CD14-positive monocyte (primary cell): ENCODE measurements at regions not wholly inside any gene's neighbourhood (a gene's known extent, or its start where the extent isn't known, plus 50 kb on each side); places are given as distances from the start of the nearest gene placed in this dataset.

Experiments used
- DNase-seq, 3 donors: peaks; one replicate each; pipeline ENCODE4 v3.0.0-alpha.2; 2011 to 2022
- H2AFZ ChIP-seq: 2 replicates; pipeline ENCODE4 v1.6.0; 2012; ENCODE audit warnings: mild to moderate bottlenecking, low read depth, low read length, inconsistent platforms; ENCODE audit not compliant: insufficient read depth, poor library complexity, severe bottlenecking
- H3K27ac ChIP-seq, 2 donors: 1 replicate in 1 of 2; 2 replicates in 1 of 2; pipeline ENCODE4 v1.5.1; 2012 to 2013; ENCODE audit warnings: low read length in 2 of 2, control low read depth in 1 of 2, inconsistent platforms in 1 of 2, low read depth in 1 of 2, mild to moderate bottlenecking in 1 of 2
- H3K27me3 ChIP-seq, 2 donors: one replicate each; pipeline versions ENCODE4 v1.6.0 to v1.6.1; 2011 to 2013; ENCODE audit warnings: low read length in 2 of 2; ENCODE audit not compliant: control insufficient read depth in 2 of 2, insufficient read depth in 2 of 2
- H3K36me3 ChIP-seq, 2 donors: replicated peaks in 1 of 2; 1 replicate in 1 of 2; 2 replicates in 1 of 2; pipeline versions ENCODE4 v1.5.1 to v1.6.1; 2012 to 2013; ENCODE audit warnings: low read length in 2 of 2, control low read depth in 1 of 2, inconsistent platforms in 1 of 2, mild to moderate bottlenecking in 1 of 2; ENCODE audit not compliant: insufficient read depth in 2 of 2, control insufficient read depth in 1 of 2
- H3K4me1 ChIP-seq, 2 donors: 1 replicate in 1 of 2; 2 replicates in 1 of 2; pipeline versions ENCODE4 v1.5.1 to v1.6.1; 2012 to 2013; ENCODE audit warnings: low read length in 2 of 2, control low read depth in 1 of 2, inconsistent platforms in 1 of 2, mild to moderate bottlenecking in 1 of 2, moderate library complexity in 1 of 2; ENCODE audit not compliant: insufficient read depth in 2 of 2, control insufficient read depth in 1 of 2
- H3K4me2 ChIP-seq: replicated peaks from 2 replicates; pipeline ENCODE3; 2012; ENCODE audit warnings: low read length, moderate library complexity, mild to moderate bottlenecking; ENCODE audit not compliant: poor library complexity, severe bottlenecking; ENCODE audit errors: extremely low read depth
- H3K4me3 ChIP-seq, 3 experiments: fragments of 200-600 bp in 1 of 3; sonication (generic) in 1 of 3; replicated peaks in 1 of 3; 1 replicate in 2 of 3; 2 replicates in 1 of 3; pipeline ENCODE4 v1.5.1; 2011 to 2013; ENCODE audit warnings: low read length in 3 of 3, mild to moderate bottlenecking in 3 of 3, control low read depth in 2 of 3, low read depth in 2 of 3, inconsistent platforms in 1 of 3, moderate library complexity in 1 of 3
- H3K79me2 ChIP-seq: 2 replicates; pipeline ENCODE4 v1.6.0; 2012; ENCODE audit warnings: mild to moderate bottlenecking, control low read depth, inconsistent platforms, low read length, moderate library complexity; ENCODE audit not compliant: insufficient read depth
- H3K9ac ChIP-seq: 2 replicates; pipeline ENCODE4 v1.6.0; 2017; ENCODE audit warnings: low read length, mild to moderate bottlenecking; ENCODE audit not compliant: insufficient read depth, poor library complexity, severe bottlenecking
- H3K9me3 ChIP-seq, 2 donors: replicated peaks in 1 of 2; 1 replicate in 1 of 2; 2 replicates in 1 of 2; pipeline versions ENCODE4 v1.5.1 to v1.6.1; 2012 to 2013; ENCODE audit warnings: low read length in 2 of 2, control low read depth in 1 of 2; ENCODE audit not compliant: control insufficient read depth in 1 of 2, insufficient read depth in 1 of 2
- H4K20me1 ChIP-seq: 2 replicates; pipeline ENCODE4 v1.6.0; 2012; ENCODE audit warnings: mild to moderate bottlenecking, low read length, control low read depth, moderate library complexity; ENCODE audit not compliant: insufficient read depth
- H3K27ac Mint-ChIP-seq, 7 donors: one replicate each; pipeline ENCODE4 v1.8.0; 2020; ENCODE audit warnings: mild to moderate bottlenecking in 7 of 7, mixed read lengths in 7 of 7, moderate library complexity in 6 of 7, inconsistent platforms in 2 of 7
- H3K27me3 Mint-ChIP-seq, 3 donors: one replicate each; pipeline ENCODE4 v1.8.0; 2021 to 2022; ENCODE audit warnings: low read depth in 3 of 3, mild to moderate bottlenecking in 3 of 3, mixed read lengths in 3 of 3, moderate library complexity in 3 of 3, inconsistent platforms in 1 of 3
- H3K36me3 Mint-ChIP-seq, 2 donors: one replicate each; pipeline ENCODE4 v1.8.0; 2020; ENCODE audit warnings: mixed read lengths in 2 of 2, inconsistent platforms in 1 of 2, mild to moderate bottlenecking in 1 of 2
- H3K4me1 Mint-ChIP-seq: one replicate; pipeline ENCODE4 v1.8.0; 2020; ENCODE audit warnings: mild to moderate bottlenecking, mixed read lengths
- H3K4me3 Mint-ChIP-seq, 2 donors: one replicate each; pipeline ENCODE4 v1.8.0; 2020; ENCODE audit warnings: mild to moderate bottlenecking in 2 of 2, mixed read lengths in 2 of 2, moderate library complexity in 1 of 2
- H3K9me3 Mint-ChIP-seq, 7 donors: one replicate each; pipeline ENCODE4 v1.8.0; 2020 to 2022; ENCODE audit warnings: mixed read lengths in 7 of 7, mild to moderate bottlenecking in 6 of 7, moderate library complexity in 6 of 7, inconsistent platforms in 2 of 7
- WGBS: methylation state at CpG from one replicate; pipeline ENCODE4 v1.1.5; 2013; ENCODE audit warnings: missing lambda C conversion rate; ENCODE audit not compliant: insufficient coverage; 5-methylcytosine and 5-hydroxymethylcytosine counted together
- intact Hi-C, 2 donors: fragments of 100-400 bp; cut with micrococcal nuclease; formaldehyde crosslinking; loops; one replicate each; pipeline versions ENCODE4 v1.15.0 to v1.15.1; 2023
- TF ChIP-seq, protein P1 (sequence below): fragments of 200-600 bp; IDR thresholded peaks from one replicate; pipeline ENCODE4 v1.8.0; 2022; ENCODE audit warnings: antibody characterized with exemption, mild to moderate bottlenecking

DNA sequence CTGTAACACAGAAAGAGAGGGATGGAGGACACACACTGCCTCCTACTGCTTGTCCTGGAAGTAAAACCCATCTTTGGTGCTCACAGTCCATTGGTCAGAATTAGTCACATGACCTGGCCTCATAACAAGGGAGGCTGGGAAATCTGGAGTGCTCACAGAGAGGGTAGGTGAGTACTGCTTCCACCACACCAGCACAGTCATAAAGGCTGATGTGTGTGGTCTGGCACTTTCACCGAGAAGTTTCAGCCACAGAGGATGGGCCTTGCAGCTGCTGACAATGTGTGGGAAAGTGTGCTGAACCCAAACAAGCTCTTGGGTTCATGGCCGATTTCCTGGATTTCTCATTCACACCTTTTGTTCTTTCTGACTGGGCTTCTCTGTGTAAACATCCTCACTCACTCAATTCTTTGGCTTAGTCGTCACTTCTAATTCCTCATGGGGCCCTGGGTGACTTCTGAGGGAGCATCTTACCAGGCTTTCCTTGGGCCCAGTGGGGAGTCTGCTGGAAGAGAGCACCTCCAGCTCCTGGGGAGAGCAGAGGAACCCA is 100.7 kb downstream of the ASB7 start:
- 86% methylated on average over 2 of the region's 3 CpGs for WGBS
- no peak overlapping the region for H3K27ac Mint-ChIP-seq
- intact Hi-C loops, result no loop called here

DNA sequence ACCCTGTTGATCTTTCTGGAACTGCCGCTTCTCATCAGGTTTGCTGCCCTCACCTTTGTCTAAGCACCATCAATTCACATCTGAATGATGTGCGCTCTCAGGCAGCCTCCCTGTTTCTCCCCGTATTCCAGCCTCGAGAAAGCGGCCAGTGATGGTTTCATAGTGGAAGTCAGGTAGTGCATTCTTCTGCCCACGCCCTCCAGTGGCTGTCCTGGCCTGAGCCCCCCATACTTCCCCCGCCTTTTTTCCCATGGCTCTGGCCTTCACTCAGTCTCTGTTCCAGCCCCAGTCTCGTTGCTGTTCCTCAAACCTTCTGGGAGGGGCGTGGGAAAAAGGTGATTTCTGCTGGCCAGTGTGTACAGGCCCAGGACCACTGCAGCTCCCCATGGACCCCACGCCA is 101.3 kb downstream of the ASB7 start:
- intact Hi-C loops, result no loop called here
- peaks cover 2 to 15% (median 8%) of the 10 kb centered on the region in 7 donors for H3K9me3 Mint-ChIP-seq
- Histone ChIP-seq H3K36me3 (no peaks in the 10 kb centered on the region), H3K9me3 (peaks cover 4 to 5% of the 10 kb centered on the region in 2 donors), H3K4me3 (no peak overlapping the region), H3K27me3 (peaks cover 3% of the 10 kb centered on the region in 2 donors), H3K4me1 (no peaks in the 10 kb centered on the region), H3K79me2 (no peaks in the 10 kb centered on the region), H3K9ac (no peak overlapping the region), H3K27ac (no peak overlapping the region), H4K20me1 (no peaks in the 10 kb centered on the region), H2AFZ (no peak overlapping the region), H3K4me2 (no peak overlapping the region)
- 90% methylated on average over 2 of the region's 10 CpGs for WGBS
- TF ChIP-seq, protein P1, sequence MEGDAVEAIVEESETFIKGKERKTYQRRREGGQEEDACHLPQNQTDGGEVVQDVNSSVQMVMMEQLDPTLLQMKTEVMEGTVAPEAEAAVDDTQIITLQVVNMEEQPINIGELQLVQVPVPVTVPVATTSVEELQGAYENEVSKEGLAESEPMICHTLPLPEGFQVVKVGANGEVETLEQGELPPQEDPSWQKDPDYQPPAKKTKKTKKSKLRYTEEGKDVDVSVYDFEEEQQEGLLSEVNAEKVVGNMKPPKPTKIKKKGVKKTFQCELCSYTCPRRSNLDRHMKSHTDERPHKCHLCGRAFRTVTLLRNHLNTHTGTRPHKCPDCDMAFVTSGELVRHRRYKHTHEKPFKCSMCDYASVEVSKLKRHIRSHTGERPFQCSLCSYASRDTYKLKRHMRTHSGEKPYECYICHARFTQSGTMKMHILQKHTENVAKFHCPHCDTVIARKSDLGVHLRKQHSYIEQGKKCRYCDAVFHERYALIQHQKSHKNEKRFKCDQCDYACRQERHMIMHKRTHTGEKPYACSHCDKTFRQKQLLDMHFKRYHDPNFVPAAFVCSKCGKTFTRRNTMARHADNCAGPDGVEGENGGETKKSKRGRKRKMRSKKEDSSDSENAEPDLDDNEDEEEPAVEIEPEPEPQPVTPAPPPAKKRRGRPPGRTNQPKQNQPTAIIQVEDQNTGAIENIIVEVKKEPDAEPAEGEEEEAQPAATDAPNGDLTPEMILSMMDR, result no peak
- DNase-seq, result no peak
- no peaks in the 10 kb centered on the region for H3K4me1 Mint-ChIP-seq
- H3K4me3 Mint-ChIP-seq, result no peak overlapping the region
- no peaks in the 10 kb centered on the region for H3K36me3 Mint-ChIP-seq
- H3K27ac Mint-ChIP-seq, result no peak overlapping the region
- H3K27me3 Mint-ChIP-seq, result peaks cover 5 to 28% (median 22%) of the 10 kb centered on the region in 3 donors

More for the DNA sequence above, 100.7 kb downstream of the ASB7 start:
- H3K9me3 Mint-ChIP-seq, result peaks cover 2 to 12% (median 6%) of the 10 kb centered on the region in 7 donors
- no peaks in the 10 kb centered on the region for H4K20me1 ChIP-seq
- no peaks in the 10 kb centered on the region for H3K4me1 Mint-ChIP-seq
- H3K4me1 ChIP-seq, result no peaks in the 10 kb centered on the region
- DNase-seq, result no peak
- no peak overlapping the region for H3K9ac ChIP-seq
- H2AFZ ChIP-seq, result no peak overlapping the region
- no peak overlapping the region for H3K4me2 ChIP-seq
- no peak overlapping the region for H3K4me3 Mint-ChIP-seq
- no peaks in the 10 kb centered on the region for H3K36me3 ChIP-seq
- TF ChIP-seq, protein P1, result no peak
- no peaks in the 10 kb centered on the region for H3K36me3 Mint-ChIP-seq
- no peaks in the 10 kb centered on the region for H3K79me2 ChIP-seq
- no peak overlapping the region for H3K4me3 ChIP-seq
- peaks cover 3% of the 10 kb centered on the region in 2 donors for H3K27me3 ChIP-seq
- H3K27me3 Mint-ChIP-seq, result peaks cover 7 to 27% (median 21%) of the 10 kb centered on the region in 3 donors
- H3K9me3 ChIP-seq, result peaks cover 4 to 5% of the 10 kb centered on the region in 2 donors
- no peak overlapping the region for H3K27ac ChIP-seq
